ENCODE measurements at regions not wholly inside any gene's neighbourhood (a gene's known extent, or its start where the extent isn't known, plus 50 kb on each side); places are given as distances from the start of the nearest gene placed in this dataset.

DNA sequence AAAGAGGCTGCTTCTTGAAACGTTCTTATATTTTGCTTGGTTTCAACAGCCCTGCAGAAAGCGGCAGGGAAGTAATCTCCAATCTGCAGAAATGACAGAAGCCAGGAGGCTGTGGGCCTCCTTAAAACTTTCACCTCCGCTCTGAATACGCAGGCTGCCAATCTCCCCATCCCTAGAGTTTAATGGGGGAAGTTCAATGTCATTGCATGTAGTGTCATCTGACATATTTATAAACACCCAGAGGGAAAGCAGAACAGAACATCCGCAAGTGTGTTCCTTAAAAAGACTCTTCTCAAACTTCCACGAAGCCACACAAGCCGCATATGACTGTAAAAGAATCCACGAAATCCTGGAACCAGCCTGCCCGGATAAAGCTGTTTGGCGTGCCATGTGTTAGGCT is 148.8 kb upstream of the TBL1X start:
- WGBS (ENCODE audit: insufficient coverage) = 100% methylated on average over 1 of the region's 10 CpGs
- Histone ChIP-seq H3K36me3 (replicated peaks in 1 of 2; ENCODE audit: control extremely low read depth in 1 of 2, control insufficient read depth in 1 of 2, extremely low read depth in 1 of 2, insufficient read depth in 2 of 2, low read length in 1 of 2) (no peaks in the 10 kb centered on the region), H3K9ac (ENCODE audit: low read length) (no peak overlapping the region), H3K27ac (ENCODE audit: low read length in 2 of 2) (no peak overlapping the region), H3K9me3 (ENCODE audit: control extremely low read depth in 1 of 3, control insufficient read depth in 2 of 3, insufficient read depth in 1 of 3, low read length in 2 of 3) (no peaks in the 10 kb centered on the region), H3K4me3 (ENCODE audit: control extremely low read depth in 1 of 5, extremely low read depth in 1 of 5, insufficient read depth in 1 of 5, low read depth in 2 of 5, low read length in 4 of 5) (no peak overlapping the region), H3K27me3 (replicated peaks in 1 of 4; ENCODE audit: control extremely low read depth in 1 of 4, control insufficient read depth in 3 of 4, insufficient read depth in 4 of 4, low read length in 3 of 4) (no peaks in the 10 kb centered on the region), H4K20me1 (ENCODE audit: control insufficient read depth, insufficient read depth, low read length, poor library complexity, severe bottlenecking) (no peaks in the 10 kb centered on the region), H3K4me1 (ENCODE audit: control insufficient read depth in 2 of 2, insufficient read depth in 2 of 2, low read length in 2 of 2) (peaks cover 17 to 20% of the 10 kb centered on the region in 2 donors), H3K79me2 (ENCODE audit: control insufficient read depth, insufficient read depth, low read length) (no peaks in the 10 kb centered on the region), H2AFZ (ENCODE audit: insufficient read depth, low read depth, low read length, poor library complexity, severe bottlenecking) (no peak overlapping the region), H3K4me2 (replicated peaks; ENCODE audit: low read depth, low read length, poor library complexity, severe bottlenecking) (no peak overlapping the region)
- Mint-ChIP-seq H3K9me3 (ENCODE audit: insufficient read depth) (no peaks in the 10 kb centered on the region), H3K4me1 (peaks cover 25% of the 10 kb centered on the region), H3K4me3 (no peak overlapping the region), H3K27me3 (no peaks in the 10 kb centered on the region), H3K27ac (no peak overlapping the region)
- TF ChIP-seq, protein P1, sequence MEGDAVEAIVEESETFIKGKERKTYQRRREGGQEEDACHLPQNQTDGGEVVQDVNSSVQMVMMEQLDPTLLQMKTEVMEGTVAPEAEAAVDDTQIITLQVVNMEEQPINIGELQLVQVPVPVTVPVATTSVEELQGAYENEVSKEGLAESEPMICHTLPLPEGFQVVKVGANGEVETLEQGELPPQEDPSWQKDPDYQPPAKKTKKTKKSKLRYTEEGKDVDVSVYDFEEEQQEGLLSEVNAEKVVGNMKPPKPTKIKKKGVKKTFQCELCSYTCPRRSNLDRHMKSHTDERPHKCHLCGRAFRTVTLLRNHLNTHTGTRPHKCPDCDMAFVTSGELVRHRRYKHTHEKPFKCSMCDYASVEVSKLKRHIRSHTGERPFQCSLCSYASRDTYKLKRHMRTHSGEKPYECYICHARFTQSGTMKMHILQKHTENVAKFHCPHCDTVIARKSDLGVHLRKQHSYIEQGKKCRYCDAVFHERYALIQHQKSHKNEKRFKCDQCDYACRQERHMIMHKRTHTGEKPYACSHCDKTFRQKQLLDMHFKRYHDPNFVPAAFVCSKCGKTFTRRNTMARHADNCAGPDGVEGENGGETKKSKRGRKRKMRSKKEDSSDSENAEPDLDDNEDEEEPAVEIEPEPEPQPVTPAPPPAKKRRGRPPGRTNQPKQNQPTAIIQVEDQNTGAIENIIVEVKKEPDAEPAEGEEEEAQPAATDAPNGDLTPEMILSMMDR (IDR thresholded peaks at IDR 0.05) = no peak
- TF ChIP-seq EZH2 (IDR thresholded peaks at IDR 0.05; ENCODE audit: borderline replicate concordance, insufficient read depth, low read depth, low read length, poor library complexity, severe bottlenecking) = no peak
- ChIA-PET POLR2A (no interaction called here), CTCF (no interaction called here)
- no peak for DNase-seq
- no peak for ATAC-seq (ENCODE audit: low read depth)
- intact Hi-C loops (cut with micrococcal nuclease) = no loop called here

DNA sequence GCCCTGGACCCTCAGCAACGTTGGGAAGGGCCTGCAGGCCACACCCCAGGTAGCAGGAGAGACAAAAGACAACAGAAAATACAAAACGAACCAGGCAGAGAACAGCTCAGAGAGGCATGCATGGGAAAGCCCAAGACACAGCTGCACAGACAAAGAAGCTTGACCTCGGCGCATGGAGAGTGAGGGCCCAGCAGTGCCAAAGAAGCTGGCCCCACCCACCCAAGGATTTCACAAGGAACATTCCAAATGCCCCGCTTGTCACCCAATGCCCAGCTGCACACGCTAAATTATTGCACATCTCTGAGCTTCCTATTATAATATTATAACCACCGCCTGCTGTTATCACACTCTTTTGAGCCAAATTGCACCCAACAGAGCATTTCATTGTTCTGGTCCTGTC is 147.7 kb upstream of the TBL1X start:
- no peak overlapping the region for H2AFZ ChIP-seq (ENCODE audit: insufficient read depth, low read depth, low read length, poor library complexity, severe bottlenecking)
- WGBS (ENCODE audit: insufficient coverage) = 87% methylated on average over 5 of the region's 7 CpGs
- no peaks in the 10 kb centered on the region for H3K9me3 Mint-ChIP-seq (ENCODE audit: insufficient read depth)
- H3K27me3 ChIP-seq (replicated peaks in 1 of 4; ENCODE audit: control extremely low read depth in 1 of 4, control insufficient read depth in 3 of 4, insufficient read depth in 4 of 4, low read length in 3 of 4) = no peaks in the 10 kb centered on the region
- no peaks in the 10 kb centered on the region for H4K20me1 ChIP-seq (ENCODE audit: control insufficient read depth, insufficient read depth, low read length, poor library complexity, severe bottlenecking)
- no peak overlapping the region for H3K27ac Mint-ChIP-seq
- peaks cover 25% of the 10 kb centered on the region for H3K4me1 Mint-ChIP-seq
- no peaks in the 10 kb centered on the region for H3K36me3 ChIP-seq (replicated peaks in 1 of 2; ENCODE audit: control extremely low read depth in 1 of 2, control insufficient read depth in 1 of 2, extremely low read depth in 1 of 2, insufficient read depth in 2 of 2, low read length in 1 of 2)
- ATAC-seq (ENCODE audit: low read depth) (no peak), DNase-seq (no peak)
- H3K27ac ChIP-seq (ENCODE audit: low read length in 2 of 2) = no peak overlapping the region
- TF ChIP-seq, protein P1 (IDR thresholded peaks at IDR 0.05) = no peak
- TF ChIP-seq EZH2 (IDR thresholded peaks at IDR 0.05; ENCODE audit: borderline replicate concordance, insufficient read depth, low read depth, low read length, poor library complexity, severe bottlenecking) = no peak
- H3K4me3 Mint-ChIP-seq = no peak overlapping the region
- no peaks in the 10 kb centered on the region for H3K9me3 ChIP-seq (ENCODE audit: control extremely low read depth in 1 of 3, control insufficient read depth in 2 of 3, insufficient read depth in 1 of 3, low read length in 2 of 3)
- H3K4me3 ChIP-seq (ENCODE audit: control extremely low read depth in 1 of 5, extremely low read depth in 1 of 5, insufficient read depth in 1 of 5, low read depth in 2 of 5, low read length in 4 of 5) = no peak overlapping the region
- H3K79me2 ChIP-seq (ENCODE audit: control insufficient read depth, insufficient read depth, low read length) = no peaks in the 10 kb centered on the region
- ChIA-PET CTCF (no interaction called here), POLR2A (no interaction called here)
- H3K4me1 ChIP-seq (ENCODE audit: control insufficient read depth in 2 of 2, insufficient read depth in 2 of 2, low read length in 2 of 2) = peaks cover 17 to 20% of the 10 kb centered on the region in 2 donors
- H3K9ac ChIP-seq (ENCODE audit: low read length) = no peak overlapping the region
- no peaks in the 10 kb centered on the region for H3K27me3 Mint-ChIP-seq
- intact Hi-C loops (cut with micrococcal nuclease) = no loop called here
- no peak overlapping the region for H3K4me2 ChIP-seq (replicated peaks; ENCODE audit: low read depth, low read length, poor library complexity, severe bottlenecking)

All from B cell (primary cell).